ENCODE measurements at regions not wholly inside any gene's neighbourhood (a gene's known extent, or its start where the extent isn't known, plus 50 kb on each side); places are given as distances from the start of the nearest gene placed in this dataset.

- TF ChIP-seq CTCF (conservative IDR thresholded peaks at IDR 0.05 in 1 of 2, IDR thresholded peaks at IDR 0.05 in 1 of 2; ENCODE audit: extremely low read depth in 1 of 2, insufficient read depth in 1 of 2, low read depth in 1 of 2, low read length in 2 of 2) (no peak), EZH2 (IDR thresholded peaks at IDR 0.05; ENCODE audit: borderline replicate concordance, low read length) (no peak)
Observed at GRCh38 chr5:104146652-104147051, 584.1 kb upstream of the NUDT12 start.

All from mammary epithelial cell (primary cell).